Stimulated activated CD8-positive, alpha-beta memory T cell treated with anti-CD3 and anti-CD28 coated beads, Interleukin-7, amount 100 ng/mL, for 48 hours (primary cell): ENCODE measurements at regions not wholly inside any gene's neighbourhood (a gene's known extent, or its start where the extent isn't known, plus 50 kb on each side); places are given as distances from the start of the nearest gene placed in this dataset.
"Not testable (repeated sequence)": the region's sequence is repeated elsewhere in the genome, so short reads cannot be mapped to it uniquely, and the experiment has no call there.

Experiments used
- DNase-seq, 2 donors: peaks; one replicate each; pipeline ENCODE4 v3.0.0-alpha.2; 2020; ENCODE audit warnings: low read depth in 1 of 2; ENCODE audit errors: extremely low read depth in 1 of 2

DNA sequence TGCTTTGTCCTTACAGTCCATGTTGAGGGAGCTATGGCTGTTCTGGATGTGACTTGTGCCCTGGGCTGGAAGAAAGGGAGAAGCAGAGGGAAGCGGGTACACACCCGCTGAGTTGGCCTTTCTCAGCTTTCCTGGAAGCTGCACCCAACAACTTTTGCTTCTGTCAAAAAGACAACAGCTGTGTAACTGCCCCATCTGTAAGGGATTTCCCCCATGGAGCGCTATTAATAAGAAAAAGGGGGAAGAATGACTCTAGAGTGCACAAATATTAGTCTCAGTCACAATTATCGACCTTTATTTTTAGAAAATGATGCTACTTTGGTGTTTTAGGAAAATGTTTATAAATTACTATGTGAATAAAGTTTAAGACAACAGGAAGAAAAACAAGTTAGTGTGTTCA lies 368.3 kb downstream of the RAD51AP2 start:
- DNase-seq, result no peak

DNA sequence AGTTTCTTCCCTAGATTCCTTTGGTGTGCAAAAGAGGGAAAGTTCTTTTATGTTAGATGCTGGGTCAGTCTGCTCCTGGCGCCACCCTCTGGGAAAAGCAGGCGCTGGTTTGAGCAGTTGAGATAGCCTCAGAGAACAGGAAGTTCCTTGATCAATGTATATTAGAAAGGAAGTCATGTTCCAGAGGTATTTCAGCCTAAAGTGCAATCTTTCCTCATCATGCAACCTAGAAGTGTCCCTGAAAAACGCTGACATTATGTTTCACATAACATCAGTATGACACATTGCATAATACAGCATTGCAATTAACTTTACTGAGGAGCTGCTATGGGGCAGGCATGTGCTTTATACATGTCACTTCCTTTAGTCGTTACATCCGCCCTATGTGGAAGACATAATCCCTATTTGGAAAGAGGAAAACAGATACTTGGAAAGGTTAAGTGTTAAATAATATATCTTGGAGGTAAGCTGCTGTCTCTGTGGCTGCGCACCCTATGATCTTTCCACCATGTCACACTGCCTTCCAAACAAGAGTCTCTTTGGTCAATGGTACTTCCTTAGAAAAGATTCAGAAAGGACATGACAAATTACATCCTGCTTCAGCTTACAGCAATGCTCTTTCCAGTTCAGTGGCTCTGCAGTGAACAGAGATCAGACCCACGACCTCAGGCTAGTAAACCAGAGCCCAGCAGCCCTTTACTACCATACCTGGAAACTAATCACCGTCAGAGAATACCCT lies 369.7 kb downstream of the RAD51AP2 start:
- no peak for DNase-seq

DNA sequence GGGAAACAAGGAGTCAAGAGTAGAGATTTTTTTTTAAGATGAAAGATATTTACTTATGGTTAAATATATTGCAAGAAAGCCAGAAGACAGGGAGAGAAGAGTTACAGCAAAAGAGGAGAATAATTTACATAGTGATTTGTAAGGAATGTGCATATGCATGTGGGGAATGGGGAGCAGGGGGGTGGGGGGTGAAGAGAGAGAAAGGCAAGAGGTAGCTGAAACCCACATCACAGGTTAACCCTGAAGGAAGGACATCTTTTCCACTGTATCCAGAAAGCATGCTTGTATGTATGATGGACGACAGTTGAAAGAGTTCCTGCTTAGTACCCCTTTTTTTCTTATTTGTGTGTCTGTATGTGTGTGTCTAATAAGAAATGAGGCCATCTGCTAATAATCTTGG lies 371.9 kb downstream of the RAD51AP2 start:
- no peak for DNase-seq

GRCh38 chr2:17136877-17137276 lies 381.4 kb downstream of the RAD51AP2 start:
- no peak for DNase-seq

- DNase-seq, result no peak
These were observed 382.0 kb downstream of the RAD51AP2 start for GRCh38 chr2:17136231-17136630.

DNA sequence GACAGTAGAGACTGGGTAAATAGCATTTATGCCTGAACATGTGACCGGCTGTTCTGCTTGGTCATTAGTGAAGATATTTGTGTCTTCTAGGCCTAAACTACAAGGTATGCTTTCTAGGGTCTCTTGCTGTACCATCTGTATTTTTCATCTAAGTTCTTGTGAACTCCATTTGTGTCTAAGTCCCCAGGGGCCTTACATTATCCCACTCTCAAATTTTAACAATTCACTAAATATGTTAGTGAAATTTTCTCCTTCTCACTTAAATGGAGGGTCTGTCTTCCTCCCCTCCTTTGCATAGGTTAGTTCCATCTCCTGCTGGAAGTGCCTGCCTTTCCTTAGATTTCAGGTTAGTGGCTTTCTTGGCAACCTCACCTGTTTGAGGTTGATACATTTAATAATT lies 382.6 kb downstream of the RAD51AP2 start:
- DNase-seq, result no peak

DNA sequence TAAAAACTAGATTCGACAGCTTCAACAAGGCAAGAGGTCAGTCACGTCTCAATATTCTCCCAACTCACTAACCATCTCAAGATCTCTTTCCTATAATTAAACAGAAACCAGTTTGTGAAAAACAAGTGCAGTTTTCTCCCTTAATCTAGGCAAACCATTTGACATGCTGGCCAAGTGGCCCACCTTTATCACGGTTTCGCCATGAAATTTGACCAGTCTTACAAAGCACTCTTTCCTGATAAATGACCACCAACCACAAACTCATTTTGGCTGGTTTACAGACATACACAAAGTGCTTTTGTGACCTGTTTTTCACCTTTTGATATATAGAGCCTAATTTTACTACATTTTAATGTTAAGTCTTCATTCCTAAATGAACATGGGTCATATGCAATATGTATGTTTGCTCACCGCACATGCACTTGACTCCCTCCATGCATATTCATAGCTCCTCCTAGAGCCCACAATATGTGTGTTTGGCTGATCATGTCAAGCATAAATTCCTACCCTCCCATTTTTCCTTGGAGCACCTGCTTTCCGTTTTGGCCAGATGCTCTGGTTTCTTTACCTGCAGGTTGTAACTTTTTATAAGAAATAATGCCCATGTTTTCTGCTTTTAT lies 385.1 kb downstream of the RAD51AP2 start:
- DNase-seq, result no peak

DNA sequence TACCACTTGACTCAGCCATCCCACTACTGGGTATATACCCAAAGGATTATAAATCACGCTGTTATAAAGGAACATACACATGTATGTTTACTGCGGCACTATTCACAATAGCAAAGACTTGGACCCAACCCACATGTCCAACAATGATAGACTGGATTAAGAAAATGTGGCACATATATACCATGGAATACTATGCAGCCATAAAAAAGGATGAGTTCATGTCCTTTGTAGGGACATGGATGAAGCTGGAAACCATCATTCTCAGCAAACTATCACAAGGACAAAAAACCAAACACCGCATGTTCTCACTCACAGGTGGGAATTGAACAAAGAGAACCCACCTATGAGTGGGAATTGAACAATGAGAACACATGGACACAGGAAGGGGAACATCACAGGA lies 387.6 kb downstream of the RAD51AP2 start:
- not testable (repeated sequence) for DNase-seq

DNA sequence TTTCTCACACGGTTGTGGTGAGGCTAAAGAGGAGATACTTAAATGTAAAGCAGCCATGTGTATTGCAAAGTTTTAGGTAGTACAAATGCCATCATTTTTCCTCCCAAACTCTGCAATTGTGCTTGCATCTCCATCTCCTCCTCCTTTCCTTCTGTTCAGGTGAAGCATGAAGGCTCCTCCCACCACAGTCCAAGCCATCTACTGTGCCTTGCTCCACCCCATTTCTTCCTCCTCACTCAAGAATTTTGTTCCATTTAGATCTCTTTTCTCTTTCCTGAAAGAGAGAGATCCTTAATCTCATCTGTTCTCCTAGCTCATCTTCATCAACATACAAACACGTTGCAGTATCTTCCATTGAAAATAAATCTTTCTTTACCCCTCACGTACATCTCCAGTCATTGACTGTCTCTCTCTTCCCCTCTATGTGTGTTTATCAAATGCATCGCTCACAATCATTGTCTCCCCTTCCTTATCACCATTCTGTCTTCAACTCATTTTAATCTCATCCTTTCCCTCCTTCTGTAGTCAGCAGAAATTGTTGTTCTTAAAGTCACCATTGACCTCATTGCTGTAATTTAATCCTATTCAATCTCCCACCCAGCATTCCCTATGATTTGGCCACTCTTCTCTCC lies 392.1 kb downstream of the RAD51AP2 start:
- DNase-seq, result no peak

- DNase-seq, result no peak
These were observed 393.5 kb downstream of the RAD51AP2 start for GRCh38 chr2:17124575-17125318.

DNA sequence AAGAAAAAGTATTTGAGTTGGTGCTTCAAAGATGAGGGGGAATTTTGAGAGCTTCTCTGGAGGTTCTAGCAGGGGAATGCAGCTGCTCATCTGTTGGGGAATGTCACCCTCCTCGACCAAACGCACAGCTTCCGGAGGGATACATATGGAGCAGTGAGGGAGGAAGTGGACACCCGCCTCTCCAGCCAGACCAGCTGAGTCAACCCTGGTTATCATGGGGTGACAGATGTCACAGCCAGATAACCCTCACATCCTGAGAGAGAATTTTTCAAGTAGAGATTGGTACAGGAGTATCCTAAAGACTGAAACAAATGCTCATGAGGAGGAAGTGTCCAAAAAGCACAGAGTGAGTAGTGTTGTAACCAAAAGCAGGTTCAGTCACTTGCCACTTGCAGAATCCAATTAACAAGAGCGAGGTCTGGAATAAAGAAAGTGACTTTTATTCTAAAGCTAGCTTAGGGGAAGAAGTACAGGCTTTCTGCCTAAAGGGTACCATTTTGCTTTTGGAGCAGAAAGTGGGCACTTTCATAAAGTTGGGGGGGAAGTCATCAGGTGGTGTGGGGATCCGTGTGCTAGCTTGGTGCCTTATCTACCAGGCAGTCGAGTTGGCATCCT lies 395.2 kb downstream of the RAD51AP2 start:
- DNase-seq, result no peak

- no peak for DNase-seq
These were observed 402.8 kb downstream of the RAD51AP2 start for GRCh38 chr2:17115466-17115865.

DNA sequence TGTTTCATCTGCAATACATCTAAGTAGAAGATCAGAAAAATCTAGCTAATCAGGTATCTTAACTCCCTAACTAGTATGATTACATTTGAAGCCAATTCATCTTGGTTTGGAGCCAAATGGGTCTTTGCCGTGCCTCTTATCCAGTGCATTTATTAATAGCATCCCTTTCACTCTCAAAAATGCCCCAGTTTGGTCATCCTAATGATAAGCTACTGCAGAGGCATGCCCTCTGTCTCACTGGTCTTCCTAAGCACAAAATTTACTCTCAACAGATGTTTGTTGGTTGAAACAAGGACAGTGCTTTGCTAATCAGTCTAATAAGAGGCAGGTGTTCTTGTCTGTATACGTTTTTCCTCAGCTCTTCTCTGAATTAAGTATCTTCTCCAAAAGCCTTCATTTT lies 403.2 kb downstream of the RAD51AP2 start:
- DNase-seq, result no peak

GRCh38 chr2:17107871-17108270 lies 410.4 kb downstream of the RAD51AP2 start:
- no peak for DNase-seq

DNA sequence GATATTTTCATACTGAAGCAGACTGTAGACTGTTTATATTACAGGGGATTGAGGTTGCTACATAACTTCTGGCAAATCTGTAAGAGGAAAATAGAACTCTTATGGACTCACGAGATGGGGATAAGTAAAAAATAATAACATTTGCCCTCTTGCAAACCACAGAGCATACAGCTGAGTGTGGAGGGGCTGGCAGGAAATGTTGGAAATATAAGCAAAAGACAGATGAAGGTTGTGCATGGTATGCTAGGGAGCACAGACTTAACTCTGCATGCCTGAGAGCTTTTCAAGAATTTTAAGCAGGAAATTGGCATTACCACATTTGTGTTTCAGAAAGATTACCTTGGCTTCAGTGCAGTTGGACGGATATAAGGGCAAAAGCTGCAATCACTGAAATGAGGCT lies 411.1 kb downstream of the RAD51AP2 start:
- no peak for DNase-seq

- DNase-seq, result no peak
These were observed 411.8 kb downstream of the RAD51AP2 start for GRCh38 chr2:17106418-17106817.

GRCh38 chr2:17104454-17104853 lies 413.8 kb downstream of the RAD51AP2 start:
- DNase-seq, result no peak

DNA sequence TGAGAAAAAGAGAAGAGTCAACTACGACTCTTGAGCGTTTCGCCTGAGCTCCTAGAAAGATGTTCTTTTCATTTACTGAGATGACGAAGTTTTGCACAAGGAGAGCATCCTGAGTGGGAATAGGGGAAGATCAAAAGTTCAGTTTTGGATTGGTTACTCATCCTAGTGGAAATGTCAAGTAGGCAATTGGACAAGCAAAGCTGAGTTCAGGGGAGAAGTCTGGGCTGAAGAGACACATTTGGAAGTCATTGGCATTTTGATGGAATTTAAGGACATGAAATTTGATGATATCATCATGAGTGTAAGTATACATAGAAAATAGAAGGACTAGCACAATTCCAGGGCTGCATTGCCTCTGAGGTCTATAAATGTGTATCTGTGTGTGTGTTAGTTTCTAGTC lies 416.6 kb downstream of the RAD51AP2 start:
- DNase-seq, result no peak

DNA sequence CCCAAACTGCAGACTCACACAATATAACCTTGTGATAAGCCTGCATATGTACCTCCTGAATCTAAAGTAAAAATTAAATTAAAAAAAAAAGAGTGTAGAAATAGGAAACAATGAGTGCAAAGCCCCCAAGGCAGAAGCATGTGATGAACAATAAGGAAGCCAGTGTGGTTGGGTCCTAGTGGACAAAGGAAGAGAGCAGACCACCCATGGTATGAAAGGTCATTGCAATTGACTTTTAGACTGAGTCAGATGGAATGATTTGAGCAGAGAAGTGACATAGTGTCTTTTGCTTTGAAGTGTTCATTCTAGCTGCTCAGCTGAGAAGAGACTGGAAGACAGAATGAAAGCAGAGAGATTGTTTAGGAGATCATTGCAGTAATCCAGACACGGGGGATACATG lies 417.1 kb downstream of the RAD51AP2 start:
- no peak for DNase-seq

DNA sequence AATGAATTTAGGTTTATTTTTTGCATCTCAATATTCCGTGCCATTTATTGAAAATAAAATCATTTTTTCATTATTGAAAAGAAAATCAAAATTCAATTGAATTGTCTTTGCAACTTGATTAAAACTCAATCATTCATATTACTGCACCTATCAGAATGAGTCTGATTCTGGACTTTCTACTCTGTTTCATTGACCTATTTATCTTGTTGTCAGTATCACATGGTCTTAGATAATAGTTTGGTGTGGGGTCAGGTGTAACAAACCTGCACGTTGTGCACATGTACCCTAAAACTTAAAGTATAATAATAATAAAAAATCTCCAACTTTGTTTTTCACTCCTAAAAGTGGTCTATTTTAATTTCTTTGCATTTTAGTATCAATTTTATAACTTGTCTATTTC lies 422.9 kb downstream of the RAD51AP2 start:
- no peak for DNase-seq

GRCh38 chr2:17093712-17094111 lies 424.5 kb downstream of the RAD51AP2 start:
- no peak for DNase-seq
